Stimulated activated CD8-positive, alpha-beta memory T cell treated with anti-CD3 and anti-CD28 coated beads, Interleukin-7, amount 100 ng/mL, for 48 hours (primary cell): ENCODE measurements at regions not wholly inside any gene's neighbourhood (a gene's known extent, or its start where the extent isn't known, plus 50 kb on each side); places are given as distances from the start of the nearest gene placed in this dataset.
"Not testable (repeated sequence)": the region's sequence is repeated elsewhere in the genome, so short reads cannot be mapped to it uniquely, and the experiment has no call there.

Experiments used
- DNase-seq, 2 donors: peaks; one replicate each; pipeline ENCODE4 v3.0.0-alpha.2; 2020; ENCODE audit warnings: low read depth in 1 of 2; ENCODE audit errors: extremely low read depth in 1 of 2

GRCh38 chr16:66176731-66177130 lies 189.8 kb upstream of the CDH5 start:
- no peak for DNase-seq

GRCh38 chr16:66176111-66176510 lies 190.4 kb upstream of the CDH5 start:
- no peak for DNase-seq

- no peak for DNase-seq
Observed at GRCh38 chr16:66175636-66176035, 190.9 kb upstream of the CDH5 start.

- DNase-seq, result no peak
Observed at GRCh38 chr16:66175058-66175457, 191.4 kb upstream of the CDH5 start.

GRCh38 chr16:66173796-66174195 lies 192.7 kb upstream of the CDH5 start:
- DNase-seq, result not testable (repeated sequence)

GRCh38 chr16:66173181-66173580 lies 193.3 kb upstream of the CDH5 start:
- DNase-seq, result not testable (repeated sequence)

- DNase-seq, result no peak
Observed at GRCh38 chr16:66172463-66172862, 194.0 kb upstream of the CDH5 start.

- DNase-seq, result no peak
Observed at GRCh38 chr16:66171578-66171977, 194.9 kb upstream of the CDH5 start.

- no peak for DNase-seq
Observed at GRCh38 chr16:66170989-66171388, 195.5 kb upstream of the CDH5 start.

- DNase-seq, result no peak
Observed at GRCh38 chr16:66169817-66170216, 196.7 kb upstream of the CDH5 start.

GRCh38 chr16:66168777-66169176 lies 197.7 kb upstream of the CDH5 start:
- no peak for DNase-seq

GRCh38 chr16:66167564-66168291 lies 198.8 kb upstream of the CDH5 start:
- DNase-seq, result no peak

- DNase-seq, result no peak
Observed at GRCh38 chr16:66166490-66166889, 200.0 kb upstream of the CDH5 start.

- no peak for DNase-seq
Observed at GRCh38 chr16:66165879-66166278, 200.6 kb upstream of the CDH5 start.

GRCh38 chr16:66164581-66165247 lies 201.8 kb upstream of the CDH5 start:
- DNase-seq, result no peak

- DNase-seq, result no peak
Observed at GRCh38 chr16:66162821-66163220, 203.7 kb upstream of the CDH5 start.

- DNase-seq, result no peak
Observed at GRCh38 chr16:66161942-66162341, 204.5 kb upstream of the CDH5 start.

GRCh38 chr16:66161269-66161668 lies 205.2 kb upstream of the CDH5 start:
- DNase-seq, result no peak

- DNase-seq, result no peak
Observed at GRCh38 chr16:66159987-66160386, 206.5 kb upstream of the CDH5 start.

GRCh38 chr16:66156538-66156937 lies 210.0 kb upstream of the CDH5 start:
- DNase-seq, result no peak

- no peak for DNase-seq
Observed at GRCh38 chr16:66155933-66156332, 210.6 kb upstream of the CDH5 start.

- no peak for DNase-seq
Observed at GRCh38 chr16:66154801-66155200, 211.7 kb upstream of the CDH5 start.
